GM23338 (cell line): ENCODE measurements at regions not wholly inside any gene's neighbourhood (a gene's known extent, or its start where the extent isn't known, plus 50 kb on each side); places are given as distances from the start of the nearest gene placed in this dataset.

Experiments
- ATAC-seq: fragments of 200-7000 bp; cut with Tn5 transposase; 3 replicates; pipeline ENCODE4 v1.9.1; 2020
- DNase-seq: peaks from one replicate; pipeline ENCODE4 v3.0.0-alpha.2; 2015; ENCODE audit warnings: low spot score
- H2AFZ ChIP-seq: fragments of 200-600 bp; sonication (generic); 2 replicates; pipeline ENCODE4 v1.8.0; 2016; ENCODE audit warnings: antibody characterized with exemption, mild to moderate bottlenecking, moderate library complexity
- H3F3A ChIP-seq: fragments of 200-600 bp; sonication (generic); replicated peaks from 2 replicates; pipeline ENCODE4 v1.8.0; 2017; ENCODE audit warnings: antibody characterized with exemption, mixed run types, low read depth
- H3K27ac ChIP-seq: fragments of 200-600 bp; sonication (generic); 2 replicates; pipeline ENCODE4 v1.6.1; 2016; ENCODE audit warnings: low read depth
- H3K27me3 ChIP-seq: fragments of 200-600 bp; sonication (generic); 2 replicates; pipeline ENCODE4 v1.8.0; 2016; ENCODE audit warnings: mild to moderate bottlenecking, mixed run types, moderate library complexity; ENCODE audit not compliant: insufficient read depth
- H3K36me3 ChIP-seq: fragments of 200-600 bp; sonication (generic); 2 replicates; pipeline ENCODE4 v1.8.0; 2016; ENCODE audit warnings: mild to moderate bottlenecking; ENCODE audit not compliant: insufficient read depth
- H3K4me1 ChIP-seq: fragments of 200-600 bp; sonication (generic); 2 replicates; pipeline ENCODE4 v1.8.0; 2016; ENCODE audit warnings: mild to moderate bottlenecking, moderate library complexity; ENCODE audit not compliant: insufficient read depth
- H3K4me2 ChIP-seq: fragments of 200-600 bp; sonication (generic); 2 replicates; pipeline ENCODE4 v1.7.1; 2017; ENCODE audit warnings: mixed run types
- H3K4me3 ChIP-seq: fragments of 200-600 bp; sonication (generic); 2 replicates; pipeline ENCODE4 v1.6.1; 2016; ENCODE audit warnings: mixed run types
- H3K79me2 ChIP-seq: fragments of 200-600 bp; sonication (generic); replicated peaks from 2 replicates; pipeline ENCODE4 v1.8.0; 2017; ENCODE audit warnings: mild to moderate bottlenecking; ENCODE audit not compliant: insufficient read depth
- H3K9me2 ChIP-seq: fragments of 200-600 bp; sonication (generic); 2 replicates; pipeline ENCODE4 v1.8.0; 2017; ENCODE audit not compliant: insufficient read depth
- H4K20me1 ChIP-seq: fragments of 200-600 bp; sonication (generic); replicated peaks from 2 replicates; pipeline ENCODE4 v1.8.0; 2017; ENCODE audit warnings: mild to moderate bottlenecking; ENCODE audit not compliant: insufficient read depth
- H3K27ac Mint-ChIP-seq: 2 replicates; pipeline ENCODE4 v1.8.0; 2020; ENCODE audit warnings: inconsistent platforms, mild to moderate bottlenecking, moderate library complexity, mixed read lengths
- H3K27me3 Mint-ChIP-seq: 3 replicates; pipeline ENCODE4 v1.8.0; 2022; ENCODE audit warnings: low read depth, mild to moderate bottlenecking, moderate library complexity, mixed read lengths, inconsistent platforms; ENCODE audit not compliant: insufficient read depth, poor library complexity
- H3K36me3 Mint-ChIP-seq: 3 replicates; pipeline ENCODE4 v1.8.0; 2021; ENCODE audit warnings: low read depth, mild to moderate bottlenecking, inconsistent platforms, moderate library complexity, mixed read lengths
- H3K4me1 Mint-ChIP-seq: 3 replicates; pipeline ENCODE4 v1.8.0; 2020; ENCODE audit warnings: mild to moderate bottlenecking, inconsistent platforms, mixed read lengths
- H3K4me3 Mint-ChIP-seq: 3 replicates; pipeline ENCODE4 v1.8.0; 2021; ENCODE audit warnings: moderate library complexity, mild to moderate bottlenecking, inconsistent platforms, mixed read lengths
- H3K9me3 Mint-ChIP-seq: 3 replicates; pipeline ENCODE4 v1.8.0; 2020; ENCODE audit warnings: moderate library complexity, mild to moderate bottlenecking, inconsistent platforms, mixed read lengths
- CREB1 ChIP-seq: fragments of 250-450 bp; sonication (Bioruptor Pico); IDR thresholded peaks from 2 replicates; pipeline ENCODE4 v1.5.0; 2020; ENCODE audit warnings: low read depth, mild to moderate bottlenecking, moderate library complexity
- EZH2 ChIP-seq: fragments of 200-600 bp; sonication (generic); IDR thresholded peaks from one replicate; pipeline ENCODE4 v1.8.0; 2017; ENCODE audit warnings: antibody characterized with exemption, mild to moderate bottlenecking, low read depth; ENCODE audit not compliant: unreplicated experiment
- EZH2phosphoT487 ChIP-seq: fragments of 200-600 bp; sonication (generic); IDR thresholded peaks from one replicate; pipeline ENCODE4 v1.8.1; 2018; ENCODE audit warnings: antibody characterized with exemption; ENCODE audit not compliant: unreplicated experiment
- NANOG ChIP-seq: IDR thresholded peaks from 2 replicates; pipeline ENCODE4 v1.6.1; 2016; ENCODE audit warnings: antibody characterized with exemption, borderline replicate concordance
- STAT1 ChIP-seq: IDR thresholded peaks from one replicate; pipeline ENCODE4 v1.6.1; 2016; ENCODE audit warnings: antibody characterized with exemption; ENCODE audit not compliant: unreplicated experiment
- ZNF114 ChIP-seq: fragments of 250-450 bp; sonication (Bioruptor Pico); IDR thresholded peaks from 2 replicates; pipeline ENCODE4 v1.5.0; 2020; ENCODE audit warnings: mild to moderate bottlenecking, moderate library complexity
- ZNF331 ChIP-seq: fragments of 250-450 bp; sonication (Bioruptor Pico); IDR thresholded peaks from 2 replicates; pipeline ENCODE4 v1.5.0; 2020; ENCODE audit warnings: low read depth, mild to moderate bottlenecking, moderate library complexity
- TF ChIP-seq, protein P1 (sequence below): fragments of 250-450 bp; sonication (Bioruptor Pico); IDR thresholded peaks from 2 replicates; pipeline ENCODE4 v1.5.0; 2020; ENCODE audit warnings: mild to moderate bottlenecking, moderate library complexity
- TF ChIP-seq, protein P2 (sequence below): IDR thresholded peaks from 2 replicates; pipeline ENCODE4 v1.6.1; 2016; ENCODE audit warnings: antibody characterized with exemption

DNA sequence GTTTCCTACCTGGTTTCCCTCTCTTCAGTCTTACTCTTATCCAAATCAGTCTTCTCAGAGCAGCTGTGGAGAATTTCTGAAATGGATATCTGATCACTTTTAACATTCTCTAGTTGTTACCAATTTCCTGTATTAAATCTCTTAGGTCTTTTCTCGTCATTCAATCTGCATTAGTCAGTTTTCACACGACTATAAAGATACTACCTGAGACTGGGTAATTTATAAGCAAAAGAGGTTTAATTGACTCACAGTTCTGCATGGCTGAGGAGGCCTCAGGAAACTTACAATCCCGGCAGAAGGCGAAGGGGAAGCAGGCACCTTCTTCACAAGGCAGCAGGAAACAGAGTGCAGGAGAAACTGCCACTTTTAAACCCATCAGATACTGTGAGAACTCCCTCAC, 444.8 kb downstream of the GATA3 start (continued):
- TF ChIP-seq, protein P1, sequence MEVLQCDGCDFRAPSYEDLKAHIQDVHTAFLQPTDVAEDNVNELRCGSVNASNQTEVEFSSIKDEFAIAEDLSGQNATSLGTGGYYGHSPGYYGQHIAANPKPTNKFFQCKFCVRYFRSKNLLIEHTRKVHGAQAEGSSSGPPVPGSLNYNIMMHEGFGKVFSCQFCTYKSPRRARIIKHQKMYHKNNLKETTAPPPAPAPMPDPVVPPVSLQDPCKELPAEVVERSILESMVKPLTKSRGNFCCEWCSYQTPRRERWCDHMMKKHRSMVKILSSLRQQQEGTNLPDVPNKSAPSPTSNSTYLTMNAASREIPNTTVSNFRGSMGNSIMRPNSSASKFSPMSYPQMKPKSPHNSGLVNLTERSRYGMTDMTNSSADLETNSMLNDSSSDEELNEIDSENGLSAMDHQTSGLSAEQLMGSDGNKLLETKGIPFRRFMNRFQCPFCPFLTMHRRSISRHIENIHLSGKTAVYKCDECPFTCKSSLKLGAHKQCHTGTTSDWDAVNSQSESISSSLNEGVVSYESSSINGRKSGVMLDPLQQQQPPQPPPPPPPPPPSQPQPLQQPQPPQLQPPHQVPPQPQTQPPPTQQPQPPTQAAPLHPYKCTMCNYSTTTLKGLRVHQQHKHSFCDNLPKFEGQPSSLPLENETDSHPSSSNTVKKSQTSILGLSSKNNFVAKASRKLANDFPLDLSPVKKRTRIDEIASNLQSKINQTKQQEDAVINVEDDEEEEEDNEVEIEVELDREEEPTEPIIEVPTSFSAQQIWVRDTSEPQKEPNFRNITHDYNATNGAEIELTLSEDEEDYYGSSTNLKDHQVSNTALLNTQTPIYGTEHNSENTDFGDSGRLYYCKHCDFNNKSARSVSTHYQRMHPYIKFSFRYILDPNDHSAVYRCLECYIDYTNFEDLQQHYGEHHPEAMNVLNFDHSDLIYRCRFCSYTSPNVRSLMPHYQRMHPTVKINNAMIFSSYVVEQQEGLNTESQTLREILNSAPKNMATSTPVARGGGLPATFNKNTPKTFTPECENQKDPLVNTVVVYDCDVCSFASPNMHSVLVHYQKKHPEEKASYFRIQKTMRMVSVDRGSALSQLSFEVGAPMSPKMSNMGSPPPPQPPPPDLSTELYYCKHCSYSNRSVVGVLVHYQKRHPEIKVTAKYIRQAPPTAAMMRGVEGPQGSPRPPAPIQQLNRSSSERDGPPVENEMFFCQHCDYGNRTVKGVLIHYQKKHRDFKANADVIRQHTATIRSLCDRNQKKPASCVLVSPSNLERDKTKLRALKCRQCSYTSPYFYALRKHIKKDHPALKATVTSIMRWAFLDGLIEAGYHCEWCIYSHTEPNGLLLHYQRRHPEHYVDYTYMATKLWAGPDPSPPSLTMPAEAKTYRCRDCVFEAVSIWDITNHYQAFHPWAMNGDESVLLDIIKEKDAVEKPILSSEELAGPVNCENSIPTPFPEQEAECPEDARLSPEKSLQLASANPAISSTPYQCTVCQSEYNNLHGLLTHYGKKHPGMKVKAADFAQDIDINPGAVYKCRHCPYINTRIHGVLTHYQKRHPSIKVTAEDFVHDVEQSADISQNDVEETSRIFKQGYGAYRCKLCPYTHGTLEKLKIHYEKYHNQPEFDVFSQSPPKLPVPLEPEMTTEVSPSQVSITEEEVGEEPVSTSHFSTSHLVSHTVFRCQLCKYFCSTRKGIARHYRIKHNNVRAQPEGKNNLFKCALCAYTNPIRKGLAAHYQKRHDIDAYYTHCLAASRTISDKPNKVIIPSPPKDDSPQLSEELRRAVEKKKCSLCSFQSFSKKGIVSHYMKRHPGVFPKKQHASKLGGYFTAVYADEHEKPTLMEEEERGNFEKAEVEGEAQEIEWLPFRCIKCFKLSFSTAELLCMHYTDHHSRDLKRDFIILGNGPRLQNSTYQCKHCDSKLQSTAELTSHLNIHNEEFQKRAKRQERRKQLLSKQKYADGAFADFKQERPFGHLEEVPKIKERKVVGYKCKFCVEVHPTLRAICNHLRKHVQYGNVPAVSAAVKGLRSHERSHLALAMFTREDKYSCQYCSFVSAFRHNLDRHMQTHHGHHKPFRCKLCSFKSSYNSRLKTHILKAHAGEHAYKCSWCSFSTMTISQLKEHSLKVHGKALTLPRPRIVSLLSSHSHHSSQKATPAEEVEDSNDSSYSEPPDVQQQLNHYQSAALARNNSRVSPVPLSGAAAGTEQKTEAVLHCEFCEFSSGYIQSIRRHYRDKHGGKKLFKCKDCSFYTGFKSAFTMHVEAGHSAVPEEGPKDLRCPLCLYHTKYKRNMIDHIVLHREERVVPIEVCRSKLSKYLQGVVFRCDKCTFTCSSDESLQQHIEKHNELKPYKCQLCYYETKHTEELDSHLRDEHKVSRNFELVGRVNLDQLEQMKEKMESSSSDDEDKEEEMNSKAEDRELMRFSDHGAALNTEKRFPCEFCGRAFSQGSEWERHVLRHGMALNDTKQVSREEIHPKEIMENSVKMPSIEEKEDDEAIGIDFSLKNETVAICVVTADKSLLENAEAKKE (CRISPR knock-in tag), result no peak

DNA sequence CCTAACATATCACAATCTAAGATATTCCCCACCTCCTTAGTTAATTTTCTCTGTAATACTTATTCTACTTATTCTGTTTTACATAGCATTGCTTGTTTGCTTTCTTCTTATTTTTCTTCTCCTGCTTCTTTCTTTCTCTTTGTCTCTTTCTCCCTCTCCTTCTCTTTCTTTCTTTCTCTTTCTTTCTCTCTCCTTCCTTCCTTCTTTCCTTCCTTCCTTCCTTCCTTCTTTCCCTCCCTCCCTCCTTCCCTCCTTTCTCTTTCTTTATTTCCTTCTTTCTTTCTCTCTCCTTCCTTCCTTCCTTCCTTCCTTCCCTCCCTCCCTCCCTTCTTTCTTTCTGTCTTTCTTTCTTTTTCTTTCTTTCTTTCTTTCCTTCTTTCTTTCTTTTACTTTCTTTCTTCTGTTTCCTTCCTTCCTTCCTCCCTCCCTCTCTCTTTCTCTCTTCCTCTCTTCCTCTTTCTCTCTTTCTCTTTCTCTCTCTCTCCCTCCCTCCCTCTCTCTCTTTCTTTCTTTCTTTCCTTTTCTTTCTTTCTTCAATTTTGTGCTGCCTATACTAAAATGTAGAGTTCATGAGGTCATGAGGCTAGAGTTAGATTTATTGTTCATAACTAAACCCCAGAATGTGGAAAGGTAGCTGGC, 445.4 kb downstream of the GATA3 start:
- Mint-ChIP-seq H3K4me3 (no peak overlapping the region), H3K27ac (no peak overlapping the region), H3K27me3 (peaks cover 5% of the 10 kb centered on the region), H3K4me1 (peaks cover 44% of the 10 kb centered on the region), H3K36me3 (no peaks in the 10 kb centered on the region), H3K9me3 (no peaks in the 10 kb centered on the region)
- H3K4me2 ChIP-seq, result no peak overlapping the region
- H3K79me2 ChIP-seq, result no peaks in the 10 kb centered on the region
- H3F3A ChIP-seq, result no peaks in the 10 kb centered on the region
- no peak overlapping the region for H3K4me3 ChIP-seq
- peaks cover 35% of the 10 kb centered on the region for H3K4me1 ChIP-seq
- DNase-seq (no peak), ATAC-seq (no peak)
- H3K36me3 ChIP-seq, result no peaks in the 10 kb centered on the region
- H3K27me3 ChIP-seq, result no peaks in the 10 kb centered on the region
- no peak overlapping the region for H2AFZ ChIP-seq
- H3K27ac ChIP-seq, result no peak overlapping the region
- H4K20me1 ChIP-seq, result no peaks in the 10 kb centered on the region
- H3K9me2 ChIP-seq, result no peaks in the 10 kb centered on the region
- TF ChIP-seq NANOG, result no peak
- TF ChIP-seq, protein P2, sequence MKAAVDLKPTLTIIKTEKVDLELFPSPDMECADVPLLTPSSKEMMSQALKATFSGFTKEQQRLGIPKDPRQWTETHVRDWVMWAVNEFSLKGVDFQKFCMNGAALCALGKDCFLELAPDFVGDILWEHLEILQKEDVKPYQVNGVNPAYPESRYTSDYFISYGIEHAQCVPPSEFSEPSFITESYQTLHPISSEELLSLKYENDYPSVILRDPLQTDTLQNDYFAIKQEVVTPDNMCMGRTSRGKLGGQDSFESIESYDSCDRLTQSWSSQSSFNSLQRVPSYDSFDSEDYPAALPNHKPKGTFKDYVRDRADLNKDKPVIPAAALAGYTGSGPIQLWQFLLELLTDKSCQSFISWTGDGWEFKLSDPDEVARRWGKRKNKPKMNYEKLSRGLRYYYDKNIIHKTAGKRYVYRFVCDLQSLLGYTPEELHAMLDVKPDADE, result no peak
- TF ChIP-seq, protein P1 (CRISPR knock-in tag), result no peak
- TF ChIP-seq CREB1 (CRISPR knock-in tag), result no peak
- no peak for TF ChIP-seq ZNF114 (CRISPR knock-in tag)
- TF ChIP-seq EZH2, result no peak
- no peak for TF ChIP-seq EZH2phosphoT487
- no peak for TF ChIP-seq ZNF331 (CRISPR knock-in tag)
- TF ChIP-seq STAT1, result no peak
